ENCODE measurements at regions not wholly inside any gene's neighbourhood (a gene's known extent, or its start where the extent isn't known, plus 50 kb on each side); places are given as distances from the start of the nearest gene placed in this dataset.

GRCh38 chr10:29063806-29064644 lies 224.8 kb upstream of the LYZL1 start:
- DNase-seq (ENCODE audit: low read depth): peak; percentile 5
- TF ChIP-seq CTCF (conservative IDR thresholded peaks at IDR 0.05; ENCODE audit: control insufficient read depth, insufficient read depth, low read depth, low read length): no peak

DNA sequence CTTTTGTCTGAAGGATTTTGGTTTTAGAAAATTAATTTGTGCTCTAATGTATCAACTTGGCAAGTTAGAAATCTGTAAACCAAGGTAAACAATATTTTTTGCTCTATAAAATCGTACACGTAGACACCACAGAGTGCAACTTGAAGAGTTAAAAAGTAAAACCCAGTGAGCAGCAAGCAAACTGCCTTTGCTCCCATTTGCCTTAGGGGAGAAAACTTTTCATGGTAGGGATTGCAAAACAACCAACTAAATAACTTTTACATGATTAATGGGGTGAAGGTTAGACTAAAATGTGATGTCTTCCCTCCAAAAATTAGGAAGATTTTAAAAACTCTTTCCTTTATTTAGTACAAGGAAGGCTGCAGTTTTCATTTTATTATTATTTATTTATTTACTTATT lies 224.2 kb upstream of the LYZL1 start:
- DNase-seq (ENCODE audit: low read depth): no peak

More at GRCh38 chr10:29063806-29064644, 224.8 kb upstream of the LYZL1 start:
- H3K4me3 ChIP-seq (ENCODE audit: control insufficient read depth, low read depth, low read length): no peak overlapping the region

GRCh38 chr10:29067161-29067560 lies 221.7 kb upstream of the LYZL1 start:
- DNase-seq (ENCODE audit: low read depth): no peak
- no peak for TF ChIP-seq CTCF (conservative IDR thresholded peaks at IDR 0.05; ENCODE audit: control insufficient read depth, insufficient read depth, low read depth, low read length)
- H3K4me3 ChIP-seq (ENCODE audit: control insufficient read depth, low read depth, low read length): no peak overlapping the region

More for the DNA sequence above, 224.2 kb upstream of the LYZL1 start:
- no peak for TF ChIP-seq CTCF (conservative IDR thresholded peaks at IDR 0.05; ENCODE audit: control insufficient read depth, insufficient read depth, low read depth, low read length)
- no peak overlapping the region for H3K4me3 ChIP-seq (ENCODE audit: control insufficient read depth, low read depth, low read length)

- TF ChIP-seq CTCF (conservative IDR thresholded peaks at IDR 0.05; ENCODE audit: control insufficient read depth, insufficient read depth, low read depth, low read length): no peak
Observed at GRCh38 chr10:29067628-29068027, 221.2 kb upstream of the LYZL1 start.

GRCh38 chr10:29068302-29068701 lies 220.6 kb upstream of the LYZL1 start:
- no peak for DNase-seq (ENCODE audit: low read depth)
- no peak overlapping the region for H3K4me3 ChIP-seq (ENCODE audit: control insufficient read depth, low read depth, low read length)
- no peak for TF ChIP-seq CTCF (conservative IDR thresholded peaks at IDR 0.05; ENCODE audit: control insufficient read depth, insufficient read depth, low read depth, low read length)

More at GRCh38 chr10:29067628-29068027, 221.2 kb upstream of the LYZL1 start:
- no peak for DNase-seq (ENCODE audit: low read depth)
- H3K4me3 ChIP-seq (ENCODE audit: control insufficient read depth, low read depth, low read length): no peak overlapping the region

DNA sequence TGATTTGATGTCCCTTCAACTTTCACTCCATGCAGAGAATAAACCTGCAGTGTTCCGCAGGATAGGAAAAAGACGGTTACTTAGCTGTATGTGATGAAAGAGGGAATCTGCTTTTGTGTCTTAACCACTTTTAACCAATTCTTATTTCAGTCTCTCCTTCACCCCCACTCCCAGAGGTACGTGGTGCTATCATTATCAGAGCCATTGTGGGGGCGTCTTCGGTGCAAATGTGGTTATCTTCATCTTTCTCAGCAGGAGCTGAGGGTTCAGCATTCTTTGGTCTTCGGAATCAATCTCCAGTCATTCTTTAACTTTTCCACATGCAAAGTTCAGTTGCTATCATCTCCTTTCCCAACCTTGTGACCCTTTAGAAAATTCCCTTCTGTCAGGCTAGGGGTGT lies 219.9 kb upstream of the LYZL1 start:
- DNase-seq (ENCODE audit: low read depth): no peak
- no peak for TF ChIP-seq CTCF (conservative IDR thresholded peaks at IDR 0.05; ENCODE audit: control insufficient read depth, insufficient read depth, low read depth, low read length)
- H3K4me3 ChIP-seq (ENCODE audit: control insufficient read depth, low read depth, low read length): no peak overlapping the region

Data from fibroblast of mammary gland (primary cell).